Keratinocyte (primary cell): ENCODE measurements at regions not wholly inside any gene's neighbourhood (a gene's known extent, or its start where the extent isn't known, plus 50 kb on each side); places are given as distances from the start of the nearest gene placed in this dataset.

Experiments
- DNase-seq: peaks from one replicate; pipeline ENCODE4 v3.0.0-alpha.2; 2011; ENCODE audit warnings: low read depth, missing footprints, low spot score
- FAIRE-seq: peaks from 2 replicates; lab custom pipeline; 2011; peaks lifted over from hg19 to GRCh38; lab: Jason Lieb, UNC
- H2AFZ ChIP-seq: 2 replicates; pipeline ENCODE4 v1.6.0; 2012; ENCODE audit warnings: low read length, control low read depth, inconsistent platforms; ENCODE audit not compliant: control insufficient read depth
- H3K27ac ChIP-seq: 2 replicates; pipeline ENCODE4 v1.5.1; 2011; ENCODE audit warnings: low read length; ENCODE audit not compliant: control insufficient read depth, insufficient read depth
- H3K27me3 ChIP-seq: 3 replicates; pipeline ENCODE4 v1.6.0; 2011; ENCODE audit warnings: low read length; ENCODE audit not compliant: control insufficient read depth, insufficient read depth; ENCODE audit errors: extremely low read depth
- H3K36me3 ChIP-seq, 2 experiments: 2 replicates in 1 of 2; 3 replicates in 1 of 2; pipeline ENCODE4 v1.5.1; 2011; ENCODE audit warnings: low read length in 2 of 2, mild to moderate bottlenecking in 1 of 2; ENCODE audit not compliant: control insufficient read depth in 2 of 2, insufficient read depth in 2 of 2; ENCODE audit errors: extremely low read depth in 1 of 2
- H3K4me1 ChIP-seq: 3 replicates; pipeline ENCODE4 v1.5.1; 2011; ENCODE audit warnings: low read length; ENCODE audit not compliant: control insufficient read depth, insufficient read depth; ENCODE audit errors: extremely low read depth
- H3K4me2 ChIP-seq: 3 replicates; pipeline ENCODE4 v1.6.0; 2011; ENCODE audit warnings: low read depth, low read length; ENCODE audit not compliant: control insufficient read depth, insufficient read depth; ENCODE audit errors: extremely low read depth
- H3K4me3 ChIP-seq, 3 experiments: fragments of 200-600 bp in 1 of 3; sonication (generic) in 1 of 3; 2 replicates in 2 of 3; 3 replicates in 1 of 3; pipeline ENCODE4 v1.5.1; 2011 to 2016; ENCODE audit warnings: low read length in 3 of 3, mild to moderate bottlenecking in 3 of 3, control low read depth in 2 of 3, inconsistent platforms in 1 of 3, low read depth in 1 of 3, mixed read lengths in 1 of 3, mixed run types in 1 of 3, moderate library complexity in 1 of 3; ENCODE audit not compliant: control insufficient read depth in 2 of 3, insufficient read depth in 2 of 3; ENCODE audit errors: extremely low read depth in 1 of 3
- H3K79me2 ChIP-seq: 2 replicates; pipeline ENCODE4 v1.6.0; 2012; ENCODE audit warnings: low read length; ENCODE audit not compliant: control insufficient read depth, insufficient read depth
- H3K9ac ChIP-seq: 3 replicates; pipeline ENCODE4 v1.6.0; 2011; ENCODE audit warnings: low read length; ENCODE audit not compliant: control insufficient read depth, insufficient read depth; ENCODE audit errors: extremely low read depth
- H3K9me1 ChIP-seq: 3 replicates; pipeline ENCODE4 v1.6.0; 2011; ENCODE audit warnings: low read length; ENCODE audit not compliant: control insufficient read depth, insufficient read depth; ENCODE audit errors: extremely low read depth
- H3K9me3 ChIP-seq: 2 replicates; pipeline ENCODE4 v1.5.1; 2012; ENCODE audit warnings: low read depth, low read length; ENCODE audit not compliant: control insufficient read depth
- H4K20me1 ChIP-seq: 3 replicates; pipeline ENCODE4 v1.6.0; 2011; ENCODE audit warnings: low read length; ENCODE audit not compliant: control insufficient read depth, insufficient read depth; ENCODE audit errors: extremely low read depth
- CTCF ChIP-seq, 3 experiments: IDR thresholded peaks in 1 of 3; conservative IDR thresholded peaks in 1 of 3; optimal IDR thresholded peaks in 1 of 3; 2 replicates in 2 of 3; 3 replicates in 1 of 3; pipeline versions ENCODE3 to v1.5.1; 2011; ENCODE audit warnings: low read length in 3 of 3, mild to moderate bottlenecking in 3 of 3, moderate library complexity in 2 of 3, control low read depth in 1 of 3, inconsistent platforms in 1 of 3; ENCODE audit not compliant: insufficient read depth in 2 of 3; ENCODE audit errors: extremely low read depth in 1 of 3
- EZH2 ChIP-seq: IDR thresholded peaks from one replicate; pipeline ENCODE4 v1.6.1; 2012; ENCODE audit warnings: inconsistent platforms, mild to moderate bottlenecking, low read length, moderate library complexity
- dilution Hi-C: fragments of 300-500 bp; cut with MboI; formaldehyde crosslinking; loops from one replicate; pipeline ENCODE4 v1.7.0; 2020; ENCODE audit warnings: low sequenced_read_pairs; ENCODE audit not compliant: extremely low pct_ligation_motif_present

DNA sequence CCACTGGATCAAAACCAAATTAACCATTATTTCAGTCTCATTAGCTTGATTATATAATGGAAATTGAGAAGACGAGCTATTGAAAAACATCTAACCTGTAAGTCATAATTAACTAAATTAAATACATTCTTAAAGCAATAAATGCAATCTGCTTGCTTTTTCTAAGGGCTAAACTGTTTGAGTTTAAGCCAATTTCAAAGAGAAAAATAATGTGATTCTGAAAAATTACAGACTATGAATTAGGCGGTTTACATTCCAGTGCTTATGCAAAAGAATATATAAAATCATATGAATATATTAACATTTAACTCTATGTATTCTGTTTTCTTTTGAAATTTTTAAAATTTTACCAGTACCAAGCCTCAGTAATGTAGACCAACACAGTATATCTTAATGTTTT, 1349.4 kb downstream of the FSCB start:
- H4K20me1 ChIP-seq: no peaks in the 10 kb centered on the region
- no peaks in the 10 kb centered on the region for H3K79me2 ChIP-seq
- FAIRE-seq (no peak), DNase-seq (no peak)
- H3K36me3 ChIP-seq: no peaks in the 10 kb centered on the region
- no peaks in the 10 kb centered on the region for H3K27me3 ChIP-seq
- TF ChIP-seq CTCF (optimal IDR thresholded peaks at IDR 0.05 in 1 of 3, IDR thresholded peaks at IDR 0.05 in 1 of 3, conservative IDR thresholded peaks at IDR 0.05 in 1 of 3; ENCODE audit: extremely low read depth in 1 of 3, insufficient read depth in 2 of 3, low read length in 3 of 3): no peak
- no peak for TF ChIP-seq EZH2
- H3K4me3 ChIP-seq: no peak overlapping the region
- no peaks in the 10 kb centered on the region for H3K4me1 ChIP-seq
- H3K9ac ChIP-seq: no peak overlapping the region
- no peaks in the 10 kb centered on the region for H3K9me1 ChIP-seq
- no peak overlapping the region for H3K27ac ChIP-seq
- no peak overlapping the region for H3K4me2 ChIP-seq
- dilution Hi-C loops: no loop called here
- H3K9me3 ChIP-seq: no peaks in the 10 kb centered on the region
- no peak overlapping the region for H2AFZ ChIP-seq

GRCh38 chr14:43155924-43156323, 1351.2 kb downstream of the FSCB start:
- dilution Hi-C loops: no loop called here
- no peak for DNase-seq
- no peaks in the 10 kb centered on the region for H3K4me1 ChIP-seq
- no peak overlapping the region for H3K9ac ChIP-seq
- no peak for TF ChIP-seq CTCF (optimal IDR thresholded peaks at IDR 0.05 in 1 of 3, IDR thresholded peaks at IDR 0.05 in 1 of 3, conservative IDR thresholded peaks at IDR 0.05 in 1 of 3; ENCODE audit: extremely low read depth in 1 of 3, insufficient read depth in 2 of 3, low read length in 3 of 3)
- no peak for TF ChIP-seq EZH2
- no peaks in the 10 kb centered on the region for H4K20me1 ChIP-seq
- no peaks in the 10 kb centered on the region for H3K9me3 ChIP-seq
- H2AFZ ChIP-seq: no peak overlapping the region
- no peak for FAIRE-seq
- H3K36me3 ChIP-seq: no peaks in the 10 kb centered on the region
- H3K79me2 ChIP-seq: no peaks in the 10 kb centered on the region
- H3K27ac ChIP-seq: no peak overlapping the region
- H3K27me3 ChIP-seq: no peaks in the 10 kb centered on the region
- no peaks in the 10 kb centered on the region for H3K9me1 ChIP-seq
- H3K4me3 ChIP-seq: no peak overlapping the region
- no peak overlapping the region for H3K4me2 ChIP-seq
